ENCODE measurements at regions not wholly inside any gene's neighbourhood (a gene's known extent, or its start where the extent isn't known, plus 50 kb on each side); places are given as distances from the start of the nearest gene placed in this dataset.
"Not testable (repeated sequence)": the region's sequence is repeated elsewhere in the genome, so short reads cannot be mapped to it uniquely, and the experiment has no call there.

GRCh38 chr9:99670886-99671285 lies 150.8 kb upstream of the NR4A3 start:
- not testable (repeated sequence) for TF ChIP-seq CTCF, POLR2A (IDR thresholded peaks at IDR 0.05)
